ENCODE measurements at regions not wholly inside any gene's neighbourhood (a gene's known extent, or its start where the extent isn't known, plus 50 kb on each side); places are given as distances from the start of the nearest gene placed in this dataset.

GRCh38 chr18:76553715-76554546 lies 58.9 kb upstream of the ZNF516 start:
- no peak for DNase-seq (ENCODE audit: low spot score)
- H3K4me1 ChIP-seq, result no peaks in the 10 kb centered on the region
- peaks cover 4% of the 10 kb centered on the region for H3K36me3 Mint-ChIP-seq
- no peak overlapping the region for H3K4me3 ChIP-seq
- no peak overlapping the region for H3K4me3 Mint-ChIP-seq
- H4K20me1 ChIP-seq (ENCODE audit: low read depth), result no peaks in the 10 kb centered on the region
- no peaks in the 10 kb centered on the region for H3K27me3 ChIP-seq
- no peak overlapping the region for H3K27ac ChIP-seq
- H3F3A ChIP-seq (ENCODE audit: low read depth), result no peaks in the 10 kb centered on the region
- H3K27me3 Mint-ChIP-seq (ENCODE audit: insufficient read depth, low read depth), result no peaks in the 10 kb centered on the region
- no peaks in the 10 kb centered on the region for H3K9me3 ChIP-seq (ENCODE audit: low read depth)
- H3K79me2 ChIP-seq (ENCODE audit: low read depth), result no peaks in the 10 kb centered on the region
- no peak overlapping the region for H3K9ac ChIP-seq
- H3K27ac Mint-ChIP-seq, result no peak overlapping the region
- H2AFZ ChIP-seq (replicated peaks), result no peak overlapping the region
- no peak overlapping the region for H3K4me2 ChIP-seq
- H3K36me3 ChIP-seq, result no peaks in the 10 kb centered on the region
- peaks cover 7% of the 10 kb centered on the region for H3K9me3 Mint-ChIP-seq
- TF ChIP-seq EZH2 (IDR thresholded peaks at IDR 0.05), result no peak
- TF ChIP-seq, protein P1, sequence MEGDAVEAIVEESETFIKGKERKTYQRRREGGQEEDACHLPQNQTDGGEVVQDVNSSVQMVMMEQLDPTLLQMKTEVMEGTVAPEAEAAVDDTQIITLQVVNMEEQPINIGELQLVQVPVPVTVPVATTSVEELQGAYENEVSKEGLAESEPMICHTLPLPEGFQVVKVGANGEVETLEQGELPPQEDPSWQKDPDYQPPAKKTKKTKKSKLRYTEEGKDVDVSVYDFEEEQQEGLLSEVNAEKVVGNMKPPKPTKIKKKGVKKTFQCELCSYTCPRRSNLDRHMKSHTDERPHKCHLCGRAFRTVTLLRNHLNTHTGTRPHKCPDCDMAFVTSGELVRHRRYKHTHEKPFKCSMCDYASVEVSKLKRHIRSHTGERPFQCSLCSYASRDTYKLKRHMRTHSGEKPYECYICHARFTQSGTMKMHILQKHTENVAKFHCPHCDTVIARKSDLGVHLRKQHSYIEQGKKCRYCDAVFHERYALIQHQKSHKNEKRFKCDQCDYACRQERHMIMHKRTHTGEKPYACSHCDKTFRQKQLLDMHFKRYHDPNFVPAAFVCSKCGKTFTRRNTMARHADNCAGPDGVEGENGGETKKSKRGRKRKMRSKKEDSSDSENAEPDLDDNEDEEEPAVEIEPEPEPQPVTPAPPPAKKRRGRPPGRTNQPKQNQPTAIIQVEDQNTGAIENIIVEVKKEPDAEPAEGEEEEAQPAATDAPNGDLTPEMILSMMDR (IDR thresholded peaks at IDR 0.05), result no peak
- TF ChIP-seq EZH2phosphoT487 (IDR thresholded peaks at IDR 0.05), result no peak
- H3K4me1 Mint-ChIP-seq, result peaks cover 2% of the 10 kb centered on the region

DNA sequence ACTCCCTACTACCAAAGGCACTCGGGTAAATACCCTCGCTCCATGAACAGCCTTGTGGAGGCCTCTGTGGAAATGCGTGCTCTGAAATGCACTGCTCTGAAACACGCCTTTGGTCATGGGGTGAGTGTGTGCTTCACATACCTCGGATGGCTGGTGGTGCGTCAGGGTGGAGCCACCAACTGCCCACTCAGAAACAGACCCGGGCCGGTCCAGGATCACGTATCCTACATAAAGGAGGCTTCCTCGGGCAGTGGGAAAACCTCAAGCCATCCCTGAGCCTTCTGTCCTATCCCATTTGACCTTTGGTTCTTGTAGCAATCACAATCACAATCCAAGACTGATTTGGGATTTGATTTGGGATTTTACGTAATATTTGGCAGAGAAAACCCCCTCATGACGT lies 53.5 kb upstream of the ZNF516 start:
- Histone ChIP-seq H3K9ac (no peak overlapping the region), H3K27ac (no peak overlapping the region), H3K4me3 (no peak overlapping the region), H4K20me1 (ENCODE audit: low read depth) (no peaks in the 10 kb centered on the region), H3K4me1 (peaks cover 32% of the 10 kb centered on the region), H3K9me3 (ENCODE audit: low read depth) (no peaks in the 10 kb centered on the region), H3K79me2 (ENCODE audit: low read depth) (no peaks in the 10 kb centered on the region), H3K4me2 (no peak overlapping the region), H3F3A (ENCODE audit: low read depth) (peaks cover 6% of the 10 kb centered on the region), H3K27me3 (no peaks in the 10 kb centered on the region), H2AFZ (replicated peaks) (no peak overlapping the region), H3K36me3 (no peaks in the 10 kb centered on the region)
- DNase-seq (ENCODE audit: low spot score), result no peak
- TF ChIP-seq, protein P1 (IDR thresholded peaks at IDR 0.05), result no peak
- TF ChIP-seq EZH2 (IDR thresholded peaks at IDR 0.05), result no peak
- TF ChIP-seq EZH2phosphoT487 (IDR thresholded peaks at IDR 0.05), result no peak
- Mint-ChIP-seq H3K4me1 (peaks cover 31% of the 10 kb centered on the region), H3K36me3 (peaks cover 4% of the 10 kb centered on the region), H3K4me3 (no peak overlapping the region), H3K9me3 (peaks cover 16% of the 10 kb centered on the region), H3K27ac (no peak overlapping the region), H3K27me3 (ENCODE audit: insufficient read depth, low read depth) (peaks cover 5% of the 10 kb centered on the region)

DNA sequence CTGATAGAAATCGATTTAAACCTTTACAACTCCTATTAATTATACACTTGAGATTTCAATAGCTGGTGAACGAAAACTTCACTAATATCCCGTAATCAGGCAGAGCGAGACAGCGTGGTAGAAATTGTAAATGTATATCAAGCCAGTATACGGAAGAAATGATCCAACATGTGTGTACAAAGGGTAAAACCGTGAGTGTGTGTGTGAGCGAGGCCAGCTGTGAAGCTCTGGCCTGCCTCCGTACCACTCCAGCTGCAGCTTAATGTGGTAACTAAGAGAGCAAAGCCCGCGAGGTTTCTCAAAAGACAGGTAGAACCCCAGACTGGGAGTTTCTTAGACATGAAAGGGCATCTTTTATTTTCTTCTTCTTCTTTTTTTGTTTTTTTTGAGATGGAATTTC lies 52.3 kb upstream of the ZNF516 start:
- Mint-ChIP-seq H3K4me3 (no peak overlapping the region), H3K9me3 (peaks cover 16% of the 10 kb centered on the region), H3K4me1 (peaks cover 31% of the 10 kb centered on the region), H3K27me3 (ENCODE audit: insufficient read depth, low read depth) (peaks cover 9% of the 10 kb centered on the region), H3K36me3 (peaks cover 4% of the 10 kb centered on the region), H3K27ac (no peak overlapping the region)
- H3K4me2 ChIP-seq, result peak overlapping the region; percentile 64
- H3K27ac ChIP-seq, result no peak overlapping the region
- no peak overlapping the region for H2AFZ ChIP-seq (replicated peaks)
- H3K36me3 ChIP-seq, result no peaks in the 10 kb centered on the region
- H4K20me1 ChIP-seq (ENCODE audit: low read depth), result no peaks in the 10 kb centered on the region
- H3K79me2 ChIP-seq (ENCODE audit: low read depth), result no peaks in the 10 kb centered on the region
- H3K9ac ChIP-seq, result no peak overlapping the region
- peaks cover 6% of the 10 kb centered on the region for H3F3A ChIP-seq (ENCODE audit: low read depth)
- DNase-seq (ENCODE audit: low spot score), result no peak
- no peak overlapping the region for H3K4me3 ChIP-seq
- H3K27me3 ChIP-seq, result no peaks in the 10 kb centered on the region
- no peaks in the 10 kb centered on the region for H3K9me3 ChIP-seq (ENCODE audit: low read depth)
- H3K4me1 ChIP-seq, result peaks cover 32% of the 10 kb centered on the region
- no peak for TF ChIP-seq EZH2phosphoT487 (IDR thresholded peaks at IDR 0.05)
- TF ChIP-seq, protein P1 (IDR thresholded peaks at IDR 0.05), result no peak
- TF ChIP-seq EZH2 (IDR thresholded peaks at IDR 0.05), result no peak

All from neural progenitor cell (in vitro differentiated cells).